HepG2 (cell line): ENCODE measurements at regions not wholly inside any gene's neighbourhood (a gene's known extent, or its start where the extent isn't known, plus 50 kb on each side); places are given as distances from the start of the nearest gene placed in this dataset.

Experiments
- CTCF ChIP-seq: sonication (generic); formaldehyde crosslinking; IDR thresholded peaks from 2 replicates; pipeline ENCODE4 v1.5.0; 2020; ENCODE audit warnings: mild to moderate bottlenecking, missing genetic modification reagents, moderate library complexity
- RFX5 ChIP-seq: IDR thresholded peaks from 2 replicates; pipeline ENCODE4 v1.6.1; 2011; ENCODE audit warnings: low read depth, low read length, improper control_type of control experiment
- ZFP36 ChIP-seq: fragments of 150-350 bp; IDR thresholded peaks from 2 replicates; pipeline ENCODE4 v1.6.1; 2018; ENCODE audit warnings: borderline replicate concordance, low read length, low read depth; ENCODE audit not compliant: partially characterized antibody
- TF ChIP-seq, protein P1 (sequence below), 2 experiments: sonication (generic) in 1 of 2; formaldehyde crosslinking in 1 of 2; IDR thresholded peaks; 2 replicates each; pipeline versions ENCODE4 v1.5.1 to v1.6.1; 2011 to 2020; ENCODE audit warnings: borderline replicate concordance in 1 of 2, low read depth in 1 of 2, low read length in 1 of 2, mild to moderate bottlenecking in 1 of 2, missing genetic modification reagents in 1 of 2, moderate library complexity in 1 of 2

GRCh38 chr10:3452173-3452626 lies 279.6 kb upstream of the PITRM1 start:
- TF ChIP-seq RFX5 (no peak), CTCF (no peak), ZFP36 (no peak)
- TF ChIP-seq, protein P1, sequence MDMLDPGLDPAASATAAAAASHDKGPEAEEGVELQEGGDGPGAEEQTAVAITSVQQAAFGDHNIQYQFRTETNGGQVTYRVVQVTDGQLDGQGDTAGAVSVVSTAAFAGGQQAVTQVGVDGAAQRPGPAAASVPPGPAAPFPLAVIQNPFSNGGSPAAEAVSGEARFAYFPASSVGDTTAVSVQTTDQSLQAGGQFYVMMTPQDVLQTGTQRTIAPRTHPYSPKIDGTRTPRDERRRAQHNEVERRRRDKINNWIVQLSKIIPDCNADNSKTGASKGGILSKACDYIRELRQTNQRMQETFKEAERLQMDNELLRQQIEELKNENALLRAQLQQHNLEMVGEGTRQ (IDR thresholded peaks at IDR 0.05; ENCODE audit: low read depth, low read length), result no peak
- TF ChIP-seq, protein P1 (CRISPR knock-in tag; IDR thresholded peaks at IDR 0.05; ENCODE audit: borderline replicate concordance), result no peak
